HFFc6 (cell line): ENCODE measurements at regions not wholly inside any gene's neighbourhood (a gene's known extent, or its start where the extent isn't known, plus 50 kb on each side); places are given as distances from the start of the nearest gene placed in this dataset.

Experiments used
- DNase-seq: peaks from one replicate; pipeline ENCODE4 v3.0.0-alpha.2; 2018
- H3K27ac Mint-ChIP-seq: 2 replicates; pipeline ENCODE4 v1.8.0; 2020; ENCODE audit warnings: mild to moderate bottlenecking, mixed read lengths
- H3K27me3 Mint-ChIP-seq: 2 replicates; pipeline ENCODE4 v1.8.0; 2021; ENCODE audit warnings: mild to moderate bottlenecking, moderate library complexity, mixed read lengths; ENCODE audit not compliant: insufficient read depth
- H3K36me3 Mint-ChIP-seq: 2 replicates; pipeline ENCODE4 v1.8.0; 2021; ENCODE audit warnings: low read depth, mixed read lengths
- H3K4me1 Mint-ChIP-seq: 2 replicates; pipeline ENCODE4 v1.8.0; 2020; ENCODE audit warnings: low read depth, mixed read lengths
- H3K4me3 Mint-ChIP-seq: 2 replicates; pipeline ENCODE4 v1.8.0; 2020; ENCODE audit warnings: mild to moderate bottlenecking, moderate library complexity, mixed read lengths
- H3K9me3 Mint-ChIP-seq: 2 replicates; pipeline ENCODE4 v1.8.0; 2020; ENCODE audit warnings: mild to moderate bottlenecking, mixed read lengths
- CTCF ChIP-seq: fragments of 200-600 bp; sonication (generic); IDR thresholded peaks from 2 replicates; pipeline ENCODE4 v1.5.0; 2021; ENCODE audit warnings: antibody characterized with exemption, mild to moderate bottlenecking

GRCh38 chr2:129004940-129005490 lies 686.3 kb upstream of the HS6ST1 start:
- TF ChIP-seq CTCF = no peak
- no peak overlapping the region for H3K4me3 Mint-ChIP-seq

GRCh38 chr2:129006135-129006886 lies 687.6 kb upstream of the HS6ST1 start:
- TF ChIP-seq CTCF = no peak
- H3K27ac Mint-ChIP-seq = no peak overlapping the region
- H3K27me3 Mint-ChIP-seq = no peaks in the 10 kb centered on the region
- H3K4me1 Mint-ChIP-seq = no peaks in the 10 kb centered on the region
- no peak overlapping the region for H3K4me3 Mint-ChIP-seq
- H3K36me3 Mint-ChIP-seq = no peaks in the 10 kb centered on the region; the same call in 1 of the 2 replicates
- DNase-seq = no peak
- peaks cover 49% of the 10 kb centered on the region for H3K9me3 Mint-ChIP-seq

More at GRCh38 chr2:129004940-129005490, 686.3 kb upstream of the HS6ST1 start:
- H3K27me3 Mint-ChIP-seq = no peaks in the 10 kb centered on the region
- peaks cover 47% of the 10 kb centered on the region for H3K9me3 Mint-ChIP-seq
- H3K27ac Mint-ChIP-seq = no peak overlapping the region
- H3K4me1 Mint-ChIP-seq = no peaks in the 10 kb centered on the region
- DNase-seq = no peak
- no peaks in the 10 kb centered on the region; the same call in 1 of the 2 replicates for H3K36me3 Mint-ChIP-seq

GRCh38 chr2:129006901-129007300 lies 688.2 kb upstream of the HS6ST1 start:
- no peak overlapping the region for H3K4me3 Mint-ChIP-seq
- H3K27me3 Mint-ChIP-seq = no peaks in the 10 kb centered on the region
- TF ChIP-seq CTCF = no peak
- H3K4me1 Mint-ChIP-seq = no peaks in the 10 kb centered on the region
- H3K9me3 Mint-ChIP-seq = peaks cover 48% of the 10 kb centered on the region
- H3K36me3 Mint-ChIP-seq = no peaks in the 10 kb centered on the region; the same call in 1 of the 2 replicates
- H3K27ac Mint-ChIP-seq = no peak overlapping the region
- no peak for DNase-seq

GRCh38 chr2:129008055-129008880 lies 689.6 kb upstream of the HS6ST1 start:
- Mint-ChIP-seq H3K27me3 (no peaks in the 10 kb centered on the region), H3K4me3 (no peak overlapping the region), H3K9me3 (peaks cover 39% of the 10 kb centered on the region), H3K27ac (no peak overlapping the region), H3K36me3 (no peaks in the 10 kb centered on the region; the same call in 1 of the 2 replicates), H3K4me1 (no peaks in the 10 kb centered on the region)
- no peak for TF ChIP-seq CTCF
- DNase-seq = no peak

- no peak overlapping the region for H3K4me3 Mint-ChIP-seq
- H3K27ac Mint-ChIP-seq = no peak overlapping the region
- H3K27me3 Mint-ChIP-seq = no peaks in the 10 kb centered on the region
- H3K4me1 Mint-ChIP-seq = no peaks in the 10 kb centered on the region
- peaks cover 39% of the 10 kb centered on the region for H3K9me3 Mint-ChIP-seq
- TF ChIP-seq CTCF = no peak
- no peaks in the 10 kb centered on the region; the same call in 1 of the 2 replicates for H3K36me3 Mint-ChIP-seq
- no peak for DNase-seq
These were observed 690.4 kb upstream of the HS6ST1 start for GRCh38 chr2:129008881-129009554.
